ENCODE measurements at regions not wholly inside any gene's neighbourhood (a gene's known extent, or its start where the extent isn't known, plus 50 kb on each side); places are given as distances from the start of the nearest gene placed in this dataset.

DNA sequence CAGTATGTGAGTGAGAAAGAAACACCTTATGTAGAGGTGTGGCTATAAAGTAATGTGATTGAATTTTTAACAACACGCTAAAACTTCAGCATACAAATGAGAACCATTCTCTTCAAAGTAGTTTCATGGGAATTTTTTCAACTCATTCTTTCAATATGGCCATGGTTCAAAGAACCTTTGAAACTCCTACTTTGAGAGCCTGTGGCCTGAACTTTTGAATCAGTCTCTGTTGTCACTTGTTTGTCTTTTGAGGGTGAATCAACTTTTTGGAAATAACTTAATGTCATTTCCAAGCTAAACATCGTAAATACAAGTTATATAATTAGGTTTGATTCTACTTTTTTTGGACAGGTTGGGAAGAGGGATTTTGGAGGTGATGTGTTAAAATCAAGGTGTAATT lies 49.9 kb upstream of the CASK start:
- DNase-seq: no peak

Data from fibroblast of skin of right biceps (primary cell).